ENCODE measurements at regions not wholly inside any gene's neighbourhood (a gene's known extent, or its start where the extent isn't known, plus 50 kb on each side); places are given as distances from the start of the nearest gene placed in this dataset.

GRCh38 chr4:32506067-32506466, 1785.9 kb downstream of the PCDH7 start:
- 92 to 100% methylated on average over 1 to 2 of the region's 2 CpGs for WGBS, 2 experiments (ENCODE audit: insufficient coverage in 2 of 2)

GRCh38 chr4:32519060-32519459, 1798.9 kb downstream of the PCDH7 start:
- Histone ChIP-seq H3K4me3 (ENCODE audit: extremely low read depth, insufficient read depth, low read length, poor library complexity, severe bottlenecking) (no peak overlapping the region), H3K27ac (ENCODE audit: low read depth, low read length, severe bottlenecking) (no peak overlapping the region), H3K36me3 (ENCODE audit: control insufficient read depth, insufficient read depth, low read length) (no peaks in the 10 kb centered on the region), H3K4me1 (ENCODE audit: control insufficient read depth, insufficient read depth, low read length, poor library complexity, severe bottlenecking) (no peaks in the 10 kb centered on the region), H3K9me3 (ENCODE audit: control insufficient read depth, low read length) (no peaks in the 10 kb centered on the region)
- WGBS, 2 experiments (ENCODE audit: insufficient coverage in 2 of 2), result 87 to 95% methylated on average over 3 to 5 of the region's 6 CpGs

More at GRCh38 chr4:32506067-32506466, 1785.9 kb downstream of the PCDH7 start:
- Histone ChIP-seq H3K27ac (ENCODE audit: low read depth, low read length, severe bottlenecking) (no peak overlapping the region), H3K4me1 (ENCODE audit: control insufficient read depth, insufficient read depth, low read length, poor library complexity, severe bottlenecking) (no peaks in the 10 kb centered on the region), H3K9me3 (ENCODE audit: control insufficient read depth, low read length) (no peaks in the 10 kb centered on the region), H3K36me3 (ENCODE audit: control insufficient read depth, insufficient read depth, low read length) (no peaks in the 10 kb centered on the region), H3K4me3 (ENCODE audit: extremely low read depth, insufficient read depth, low read length, poor library complexity, severe bottlenecking) (no peak overlapping the region)

- Histone ChIP-seq H3K27ac (ENCODE audit: low read depth, low read length, severe bottlenecking) (no peak overlapping the region), H3K9me3 (ENCODE audit: control insufficient read depth, low read length) (no peaks in the 10 kb centered on the region), H3K36me3 (ENCODE audit: control insufficient read depth, insufficient read depth, low read length) (no peaks in the 10 kb centered on the region), H3K4me3 (ENCODE audit: extremely low read depth, insufficient read depth, low read length, poor library complexity, severe bottlenecking) (no peak overlapping the region), H3K4me1 (ENCODE audit: control insufficient read depth, insufficient read depth, low read length, poor library complexity, severe bottlenecking) (no peaks in the 10 kb centered on the region)
Observed at GRCh38 chr4:32525420-32525819, 1805.3 kb downstream of the PCDH7 start.

GRCh38 chr4:32544846-32545245, 1824.7 kb downstream of the PCDH7 start:
- 82 to 83% methylated on average over 2 to 3 of the region's 3 CpGs for WGBS, 2 experiments (ENCODE audit: insufficient coverage in 2 of 2)
- Histone ChIP-seq H3K27ac (ENCODE audit: low read depth, low read length, severe bottlenecking) (no peak overlapping the region), H3K4me1 (ENCODE audit: control insufficient read depth, insufficient read depth, low read length, poor library complexity, severe bottlenecking) (no peaks in the 10 kb centered on the region), H3K36me3 (ENCODE audit: control insufficient read depth, insufficient read depth, low read length) (no peaks in the 10 kb centered on the region), H3K9me3 (ENCODE audit: control insufficient read depth, low read length) (no peaks in the 10 kb centered on the region), H3K4me3 (ENCODE audit: extremely low read depth, insufficient read depth, low read length, poor library complexity, severe bottlenecking) (no peak overlapping the region)

GRCh38 chr4:32551943-32552342, 1831.8 kb downstream of the PCDH7 start:
- H3K9me3 ChIP-seq (ENCODE audit: control insufficient read depth, low read length), result no peaks in the 10 kb centered on the region
- no peaks in the 10 kb centered on the region for H3K4me1 ChIP-seq (ENCODE audit: control insufficient read depth, insufficient read depth, low read length, poor library complexity, severe bottlenecking)
- no peak overlapping the region for H3K4me3 ChIP-seq (ENCODE audit: extremely low read depth, insufficient read depth, low read length, poor library complexity, severe bottlenecking)
- H3K36me3 ChIP-seq (ENCODE audit: control insufficient read depth, insufficient read depth, low read length), result no peaks in the 10 kb centered on the region
- no peak overlapping the region for H3K27ac ChIP-seq (ENCODE audit: low read depth, low read length, severe bottlenecking)

GRCh38 chr4:32560306-32560705, 1840.1 kb downstream of the PCDH7 start:
- Histone ChIP-seq H3K9me3 (ENCODE audit: control insufficient read depth, low read length) (no peaks in the 10 kb centered on the region), H3K27ac (ENCODE audit: low read depth, low read length, severe bottlenecking) (no peak overlapping the region), H3K4me1 (ENCODE audit: control insufficient read depth, insufficient read depth, low read length, poor library complexity, severe bottlenecking) (no peaks in the 10 kb centered on the region), H3K36me3 (ENCODE audit: control insufficient read depth, insufficient read depth, low read length) (no peaks in the 10 kb centered on the region), H3K4me3 (ENCODE audit: extremely low read depth, insufficient read depth, low read length, poor library complexity, severe bottlenecking) (no peak overlapping the region)
- 78 to 90% methylated on average over 4 of the region's 5 CpGs for WGBS, 2 experiments (ENCODE audit: insufficient coverage in 2 of 2)

- Histone ChIP-seq H3K9me3 (ENCODE audit: control insufficient read depth, low read length) (no peaks in the 10 kb centered on the region), H3K4me1 (ENCODE audit: control insufficient read depth, insufficient read depth, low read length, poor library complexity, severe bottlenecking) (no peaks in the 10 kb centered on the region), H3K36me3 (ENCODE audit: control insufficient read depth, insufficient read depth, low read length) (no peaks in the 10 kb centered on the region), H3K4me3 (ENCODE audit: extremely low read depth, insufficient read depth, low read length, poor library complexity, severe bottlenecking) (no peak overlapping the region), H3K27ac (ENCODE audit: low read depth, low read length, severe bottlenecking) (no peak overlapping the region)
- 100% methylated on average over 1 of the region's 3 CpGs; no CpG with 5 or more reads in 1 of the 2 experiments for WGBS, 2 experiments (ENCODE audit: insufficient coverage in 2 of 2)
Observed at GRCh38 chr4:32562010-32562409, 1841.8 kb downstream of the PCDH7 start.

GRCh38 chr4:32564626-32565025, 1844.5 kb downstream of the PCDH7 start:
- no peaks in the 10 kb centered on the region for H3K9me3 ChIP-seq (ENCODE audit: control insufficient read depth, low read length)
- no peaks in the 10 kb centered on the region for H3K4me1 ChIP-seq (ENCODE audit: control insufficient read depth, insufficient read depth, low read length, poor library complexity, severe bottlenecking)
- WGBS, 2 experiments (ENCODE audit: insufficient coverage in 2 of 2), result no CpG with 5 or more reads among the region's 2 CpGs
- no peak overlapping the region for H3K4me3 ChIP-seq (ENCODE audit: extremely low read depth, insufficient read depth, low read length, poor library complexity, severe bottlenecking)
- H3K36me3 ChIP-seq (ENCODE audit: control insufficient read depth, insufficient read depth, low read length), result no peaks in the 10 kb centered on the region
- no peak overlapping the region for H3K27ac ChIP-seq (ENCODE audit: low read depth, low read length, severe bottlenecking)

- H3K9me3 ChIP-seq (ENCODE audit: control insufficient read depth, low read length), result no peaks in the 10 kb centered on the region
- H3K4me3 ChIP-seq (ENCODE audit: extremely low read depth, insufficient read depth, low read length, poor library complexity, severe bottlenecking), result no peak overlapping the region
- no peak overlapping the region for H3K27ac ChIP-seq (ENCODE audit: low read depth, low read length, severe bottlenecking)
- no peaks in the 10 kb centered on the region for H3K36me3 ChIP-seq (ENCODE audit: control insufficient read depth, insufficient read depth, low read length)
- no peaks in the 10 kb centered on the region for H3K4me1 ChIP-seq (ENCODE audit: control insufficient read depth, insufficient read depth, low read length, poor library complexity, severe bottlenecking)
Observed at GRCh38 chr4:32569861-32570260, 1849.7 kb downstream of the PCDH7 start.

GRCh38 chr4:32572366-32572765, 1852.2 kb downstream of the PCDH7 start:
- Histone ChIP-seq H3K4me3 (ENCODE audit: extremely low read depth, insufficient read depth, low read length, poor library complexity, severe bottlenecking) (no peak overlapping the region), H3K9me3 (ENCODE audit: control insufficient read depth, low read length) (no peaks in the 10 kb centered on the region), H3K4me1 (ENCODE audit: control insufficient read depth, insufficient read depth, low read length, poor library complexity, severe bottlenecking) (no peaks in the 10 kb centered on the region), H3K27ac (ENCODE audit: low read depth, low read length, severe bottlenecking) (no peak overlapping the region), H3K36me3 (ENCODE audit: control insufficient read depth, insufficient read depth, low read length) (no peaks in the 10 kb centered on the region)

- no peak overlapping the region for H3K27ac ChIP-seq (ENCODE audit: low read depth, low read length, severe bottlenecking)
- no peak overlapping the region for H3K4me3 ChIP-seq (ENCODE audit: extremely low read depth, insufficient read depth, low read length, poor library complexity, severe bottlenecking)
- WGBS, 2 experiments (ENCODE audit: insufficient coverage in 2 of 2), result no CpG with 5 or more reads among the region's 1 CpG
- H3K36me3 ChIP-seq (ENCODE audit: control insufficient read depth, insufficient read depth, low read length), result no peaks in the 10 kb centered on the region
- no peaks in the 10 kb centered on the region for H3K9me3 ChIP-seq (ENCODE audit: control insufficient read depth, low read length)
- H3K4me1 ChIP-seq (ENCODE audit: control insufficient read depth, insufficient read depth, low read length, poor library complexity, severe bottlenecking), result no peaks in the 10 kb centered on the region
Observed at GRCh38 chr4:32574803-32575202, 1854.6 kb downstream of the PCDH7 start.

GRCh38 chr4:32589097-32589496, 1868.9 kb downstream of the PCDH7 start:
- Histone ChIP-seq H3K4me3 (ENCODE audit: extremely low read depth, insufficient read depth, low read length, poor library complexity, severe bottlenecking) (no peak overlapping the region), H3K4me1 (ENCODE audit: control insufficient read depth, insufficient read depth, low read length, poor library complexity, severe bottlenecking) (no peaks in the 10 kb centered on the region), H3K27ac (ENCODE audit: low read depth, low read length, severe bottlenecking) (no peak overlapping the region), H3K36me3 (ENCODE audit: control insufficient read depth, insufficient read depth, low read length) (no peaks in the 10 kb centered on the region), H3K9me3 (ENCODE audit: control insufficient read depth, low read length) (no peaks in the 10 kb centered on the region)
- 56% methylated on average over 2 of the region's 2 CpGs; no CpG with 5 or more reads in 1 of the 2 experiments for WGBS, 2 experiments (ENCODE audit: insufficient coverage in 2 of 2)

Measured in mesodermal cell (in vitro differentiated cells).